ENCODE measurements at regions not wholly inside any gene's neighbourhood (a gene's known extent, or its start where the extent isn't known, plus 50 kb on each side); places are given as distances from the start of the nearest gene placed in this dataset.

DNA sequence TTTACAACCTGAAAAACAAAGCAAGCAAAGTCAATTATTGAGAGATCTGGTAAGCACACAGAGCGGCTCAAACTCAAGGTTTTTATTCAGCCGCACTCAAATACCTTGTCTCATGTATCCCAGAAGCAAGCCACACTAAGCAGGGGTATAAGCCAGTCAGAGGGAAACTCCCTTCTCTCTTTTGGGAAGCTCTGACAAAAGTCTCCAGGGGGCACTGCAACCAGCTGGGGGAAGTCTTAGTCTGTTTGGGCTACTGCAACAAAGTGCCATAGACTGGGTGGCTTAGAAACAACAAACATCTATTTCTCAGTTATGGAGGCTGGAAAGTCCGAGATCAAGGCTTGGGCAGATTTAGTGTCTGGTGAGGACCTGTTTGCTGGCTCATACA lies 246.0 kb downstream of the ENC1 start:
- no peaks in the 10 kb centered on the region; the same call in 1 of the 2 replicates for H3K9me2 ChIP-seq (ENCODE audit: insufficient read depth)
- H3K4me3 ChIP-seq: no peak overlapping the region
- TF ChIP-seq CREB1 (CRISPR knock-in tag; IDR thresholded peaks at IDR 0.05; ENCODE audit: low read depth) (no peak), CTCF (conservative IDR thresholded peaks at IDR 0.05; ENCODE audit: low read depth in 2 of 2) (peak; percentile 39 to 58)
- peaks cover 13% of the 10 kb centered on the region for H3K27me3 Mint-ChIP-seq (ENCODE audit: insufficient read depth, low read depth, poor library complexity)
- no peaks in the 10 kb centered on the region for H3F3A ChIP-seq (replicated peaks; ENCODE audit: low read depth)
- H3K4me1 Mint-ChIP-seq: peaks cover 25% of the 10 kb centered on the region
- H4K20me1 ChIP-seq (replicated peaks; ENCODE audit: insufficient read depth): no peaks in the 10 kb centered on the region
- no peaks in the 10 kb centered on the region for H3K9me3 Mint-ChIP-seq
- H3K36me3 ChIP-seq (ENCODE audit: insufficient read depth): no peaks in the 10 kb centered on the region
- no peak overlapping the region for H2AFZ ChIP-seq
- DNase-seq (ENCODE audit: low spot score): peak; percentile 48
- no peak overlapping the region for H3K27ac Mint-ChIP-seq
- no peak overlapping the region for H3K27ac ChIP-seq (ENCODE audit: low read depth)
- H3K79me2 ChIP-seq (replicated peaks; ENCODE audit: insufficient read depth): no peaks in the 10 kb centered on the region
- no peak overlapping the region for H3K4me3 Mint-ChIP-seq
- no peaks in the 10 kb centered on the region for H3K36me3 Mint-ChIP-seq (ENCODE audit: low read depth)
- ATAC-seq: peak; percentile 75
- H3K27me3 ChIP-seq (ENCODE audit: insufficient read depth): peaks cover 27% of the 10 kb centered on the region
- H3K4me1 ChIP-seq (ENCODE audit: insufficient read depth): peaks cover 20% of the 10 kb centered on the region
- H3K4me2 ChIP-seq: no peak overlapping the region

GRCh38 chr5:74393943-74394342 lies 246.6 kb downstream of the ENC1 start:
- H3F3A ChIP-seq (replicated peaks; ENCODE audit: low read depth): no peaks in the 10 kb centered on the region
- no peak overlapping the region for H3K4me3 ChIP-seq
- no peaks in the 10 kb centered on the region for H3K79me2 ChIP-seq (replicated peaks; ENCODE audit: insufficient read depth)
- no peaks in the 10 kb centered on the region for H3K36me3 Mint-ChIP-seq (ENCODE audit: low read depth)
- ATAC-seq: no peak
- peaks cover 27% of the 10 kb centered on the region for H3K27me3 ChIP-seq (ENCODE audit: insufficient read depth)
- peaks cover 13% of the 10 kb centered on the region for H3K27me3 Mint-ChIP-seq (ENCODE audit: insufficient read depth, low read depth, poor library complexity)
- no peak overlapping the region for H3K4me3 Mint-ChIP-seq
- H3K27ac Mint-ChIP-seq: no peak overlapping the region
- H3K9me3 Mint-ChIP-seq: no peaks in the 10 kb centered on the region
- no peak for DNase-seq (ENCODE audit: low spot score)
- no peak overlapping the region for H3K4me2 ChIP-seq
- no peak overlapping the region for H2AFZ ChIP-seq
- H3K4me1 Mint-ChIP-seq: peaks cover 25% of the 10 kb centered on the region
- no peaks in the 10 kb centered on the region; the same call in 1 of the 2 replicates for H3K9me2 ChIP-seq (ENCODE audit: insufficient read depth)
- H4K20me1 ChIP-seq (replicated peaks; ENCODE audit: insufficient read depth): no peaks in the 10 kb centered on the region
- H3K27ac ChIP-seq (ENCODE audit: low read depth): no peak overlapping the region
- no peaks in the 10 kb centered on the region for H3K36me3 ChIP-seq (ENCODE audit: insufficient read depth)
- peaks cover 20% of the 10 kb centered on the region for H3K4me1 ChIP-seq (ENCODE audit: insufficient read depth)
- TF ChIP-seq ZNF462 (CRISPR knock-in tag; IDR thresholded peaks at IDR 0.05) (no peak), ZNF114 (CRISPR knock-in tag; IDR thresholded peaks at IDR 0.05) (no peak), JUNB (IDR thresholded peaks at IDR 0.05; ENCODE audit: unreplicated experiment) (no peak), EZH2 (IDR thresholded peaks at IDR 0.05; ENCODE audit: low read depth, unreplicated experiment) (no peak), CTCF (conservative IDR thresholded peaks at IDR 0.05; ENCODE audit: low read depth in 2 of 2) (no peak), EZH2phosphoT487 (IDR thresholded peaks at IDR 0.05; ENCODE audit: unreplicated experiment) (no peak), REST (IDR thresholded peaks at IDR 0.05; ENCODE audit: unreplicated experiment) (no peak)

Measured in GM23338 (cell line).